Caco-2 (cell line): ENCODE measurements at regions not wholly inside any gene's neighbourhood (a gene's known extent, or its start where the extent isn't known, plus 50 kb on each side); places are given as distances from the start of the nearest gene placed in this dataset.
"Not testable (repeated sequence)": the region's sequence is repeated elsewhere in the genome, so short reads cannot be mapped to it uniquely, and the experiment has no call there.

Experiments used
- BruUV-seq: library from RNA; stranded (reverse); fragments of 400-500 nt; replicated peaks from 2 replicates; lab custom pipeline; 2021; lab: Mats Ljungman, UMichigan
- CTCF ChIA-PET: fragments of 300-600 bp; sonication (Branson Sonifier 250); formaldehyde crosslinking; loops from one replicate; lab custom pipeline; 2022; ENCODE audit warnings: antibody characterized with exemption; lab: Charles Lee
- POLR2A ChIA-PET: fragments of 300-600 bp; sonication (Branson Sonifier 250); formaldehyde crosslinking; loops from one replicate; lab custom pipeline; 2022; ENCODE audit warnings: antibody characterized with exemption; lab: Charles Lee
- DNase-seq, 2 experiments: peaks; one replicate each; pipeline versions ENCODE4 v3.0.0 to v3.0.0-alpha.2; 2020 to 2022
- H3K27me3 ChIP-seq: replicated peaks from 2 replicates; pipeline ENCODE4 v1.6.0; 2011; ENCODE audit warnings: low read length; ENCODE audit not compliant: control insufficient read depth, insufficient read depth
- H3K36me3 ChIP-seq: 2 replicates; pipeline ENCODE4 v1.5.1; 2011; ENCODE audit warnings: low read length; ENCODE audit not compliant: control insufficient read depth, insufficient read depth
- H3K4me1 ChIP-seq: fragments of 250-450 bp; sonication (Bioruptor Pico); 2 replicates; pipeline ENCODE4 v1.5.1; 2020; ENCODE audit warnings: mild to moderate bottlenecking
- H3K4me3 ChIP-seq: 2 replicates; pipeline ENCODE4 v1.5.1; 2011; ENCODE audit warnings: low read depth, mild to moderate bottlenecking, control low read depth, low read length
- H3K9me3 ChIP-seq: fragments of 250-450 bp; sonication (Bioruptor Pico); 2 replicates; pipeline ENCODE4 v1.5.1; 2020; ENCODE audit warnings: mild to moderate bottlenecking, moderate library complexity
- H3K27ac Mint-ChIP-seq: one replicate; pipeline ENCODE4 v1.8.0; 2022; ENCODE audit warnings: mixed read lengths; ENCODE audit not compliant: unreplicated experiment
- H3K27me3 Mint-ChIP-seq: one replicate; pipeline ENCODE4 v1.8.0; 2022; ENCODE audit warnings: mixed read lengths; ENCODE audit not compliant: insufficient read depth, unreplicated experiment
- H3K36me3 Mint-ChIP-seq: one replicate; pipeline ENCODE4 v1.8.0; 2022; ENCODE audit warnings: mild to moderate bottlenecking, mixed read lengths; ENCODE audit not compliant: insufficient read depth, unreplicated experiment
- H3K4me1 Mint-ChIP-seq: one replicate; pipeline ENCODE4 v1.8.0; 2022; ENCODE audit warnings: low read depth, mixed read lengths; ENCODE audit not compliant: unreplicated experiment
- H3K4me3 Mint-ChIP-seq: one replicate; pipeline ENCODE4 v1.8.0; 2022; ENCODE audit warnings: mild to moderate bottlenecking, moderate library complexity, mixed read lengths; ENCODE audit not compliant: unreplicated experiment
- H3K9me3 Mint-ChIP-seq: one replicate; pipeline ENCODE4 v1.8.0; 2022; ENCODE audit warnings: mixed read lengths; ENCODE audit not compliant: unreplicated experiment
- CTCF ChIP-seq, 2 experiments: fragments of 200-600 bp in 1 of 2; IDR thresholded peaks; 1 replicate in 1 of 2; 2 replicates in 1 of 2; pipeline versions ENCODE4 v1.5.1 to v1.8.0; 2011 to 2022; ENCODE audit warnings: antibody characterized with exemption in 1 of 2, control low read depth in 1 of 2, inconsistent platforms in 1 of 2, low read depth in 1 of 2, low read length in 1 of 2, mild to moderate bottlenecking in 1 of 2, moderate library complexity in 1 of 2; ENCODE audit not compliant: insufficient read depth in 1 of 2, severe bottlenecking in 1 of 2, unreplicated experiment in 1 of 2
- intact Hi-C: fragments of 100-400 bp; cut with micrococcal nuclease; formaldehyde crosslinking; loops from one replicate; pipeline ENCODE4 v1.10.0; 2022; ENCODE audit not compliant: unreplicated experiment

GRCh38 chr10:46097576-46098317, 51.7 kb upstream of the MSMB start:
- H3K36me3 ChIP-seq = no peaks in the 10 kb centered on the region
- intact Hi-C loops = no loop called here
- POLR2A ChIA-PET = no interaction called here
- no peak overlapping the region for H3K4me3 Mint-ChIP-seq
- H3K9me3 ChIP-seq = no peaks in the 10 kb centered on the region
- no peak overlapping the region for H3K27ac Mint-ChIP-seq
- no peak for TF ChIP-seq CTCF (IDR thresholded peaks at IDR 0.05; ENCODE audit: insufficient read depth in 1 of 2, low read depth in 1 of 2, low read length in 1 of 2, severe bottlenecking in 1 of 2, unreplicated experiment in 1 of 2)
- peaks cover 21% of the 10 kb centered on the region for H3K4me1 Mint-ChIP-seq
- no peaks in the 10 kb centered on the region for H3K36me3 Mint-ChIP-seq
- CTCF ChIA-PET = no interaction called here
- H3K27me3 ChIP-seq = no peaks in the 10 kb centered on the region
- no peaks in the 10 kb centered on the region for H3K27me3 Mint-ChIP-seq
- H3K4me3 ChIP-seq = no peak overlapping the region
- DNase-seq = no peak
- BruUV-seq = no TSS peak
- H3K4me1 ChIP-seq = peaks cover 3% of the 10 kb centered on the region; the same call in 1 of the 2 replicates
- H3K9me3 Mint-ChIP-seq = no peaks in the 10 kb centered on the region

DNA sequence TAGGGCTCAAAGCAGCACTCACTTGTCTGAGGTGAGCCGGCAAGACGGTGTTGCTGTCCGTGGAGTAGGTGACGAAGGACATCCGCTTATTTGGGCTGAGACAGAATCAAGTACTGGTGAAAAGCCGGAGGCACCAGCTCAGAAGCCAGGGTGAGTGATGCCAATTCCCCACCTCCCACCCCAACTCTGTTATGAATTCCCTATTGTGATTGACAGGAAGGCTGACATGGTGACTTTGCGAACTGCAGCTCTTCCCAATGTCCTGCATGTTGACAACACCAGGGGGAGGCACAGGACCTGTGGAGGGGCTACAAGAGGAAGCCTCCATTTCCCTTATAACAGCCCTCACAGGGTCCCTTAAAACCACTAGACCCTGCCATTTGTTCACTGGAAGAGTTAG, 52.3 kb upstream of the MSMB start:
- H3K27me3 Mint-ChIP-seq = no peaks in the 10 kb centered on the region

GRCh38 chr10:46098925-46099324, 52.9 kb upstream of the MSMB start:
- intact Hi-C loops, H3K4me3 Mint-ChIP-seq, H3K36me3 Mint-ChIP-seq, CTCF ChIA-PET, H3K9me3 ChIP-seq, H3K27me3 Mint-ChIP-seq, DNase-seq, H3K27me3 ChIP-seq, H3K4me1 ChIP-seq, H3K27ac Mint-ChIP-seq, BruUV-seq, H3K9me3 Mint-ChIP-seq, POLR2A ChIA-PET, H3K4me3 ChIP-seq, H3K36me3 ChIP-seq: not testable (repeated sequence)
- peaks cover 21% of the 10 kb centered on the region for H3K4me1 Mint-ChIP-seq

More for the DNA sequence above, 52.3 kb upstream of the MSMB start:
- Histone ChIP-seq H3K27me3 (no peaks in the 10 kb centered on the region), H3K4me3 (no peak overlapping the region), H3K9me3 (no peaks in the 10 kb centered on the region), H3K4me1 (peaks cover 3% of the 10 kb centered on the region; the same call in 1 of the 2 replicates), H3K36me3 (no peaks in the 10 kb centered on the region)
- Mint-ChIP-seq H3K9me3 (no peaks in the 10 kb centered on the region), H3K27ac (no peak overlapping the region), H3K36me3 (no peaks in the 10 kb centered on the region), H3K4me1 (peaks cover 21% of the 10 kb centered on the region), H3K4me3 (no peak overlapping the region)
- ChIA-PET POLR2A (no interaction called here), CTCF (no interaction called here)
- intact Hi-C loops = no loop called here
- no peak for DNase-seq
- no peak for TF ChIP-seq CTCF (IDR thresholded peaks at IDR 0.05; ENCODE audit: insufficient read depth in 1 of 2, low read depth in 1 of 2, low read length in 1 of 2, severe bottlenecking in 1 of 2, unreplicated experiment in 1 of 2)
- BruUV-seq = no TSS peak
